ENCODE measurements at regions not wholly inside any gene's neighbourhood (a gene's known extent, or its start where the extent isn't known, plus 50 kb on each side); places are given as distances from the start of the nearest gene placed in this dataset.

DNA sequence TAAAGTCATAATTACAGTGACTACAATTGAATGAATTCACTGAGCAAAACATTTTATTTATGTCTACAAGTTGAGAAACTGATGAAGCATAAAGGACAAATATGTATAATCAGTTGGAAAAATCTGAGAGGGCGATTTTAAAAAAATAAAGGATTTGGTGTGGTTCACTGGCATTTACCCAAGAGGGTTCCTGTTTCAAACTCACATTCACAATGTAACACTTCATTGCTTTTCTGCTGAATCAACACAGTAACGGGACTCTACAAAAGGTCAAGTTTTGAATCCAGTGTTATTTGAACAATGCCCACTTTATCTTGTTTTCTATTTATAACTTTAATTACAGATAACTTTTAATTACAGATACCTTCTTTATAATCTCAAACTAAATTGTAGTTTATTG lies 138.6 kb downstream of the NUDT12 start:
- no peak for TF ChIP-seq CTCF (IDR thresholded peaks at IDR 0.05; ENCODE audit: insufficient read depth, low read depth, low read length)
- no peak for TF ChIP-seq EZH2 (IDR thresholded peaks at IDR 0.05; ENCODE audit: insufficient read depth, low read length)

All from astrocyte (in vitro differentiated cells and primary cell).